AG04449 (cell line): ENCODE measurements at regions not wholly inside any gene's neighbourhood (a gene's known extent, or its start where the extent isn't known, plus 50 kb on each side); places are given as distances from the start of the nearest gene placed in this dataset.
A peak's percentile ranks its signal among the peaks of the same experiment; 100 is the strongest.

Experiments used
- CTCF ChIA-PET: fragments of 350-600 bp; formaldehyde crosslinking; extraction: SDS; loops from one replicate; lab custom pipeline; 2021; ENCODE audit warnings: antibody characterized with exemption; lab: Yijun Ruan, JAX
- POLR2A ChIA-PET: fragments of 400-600, 350-600 bp; formaldehyde crosslinking; extraction: SDS; loops from one replicate; lab custom pipeline; 2020; ENCODE audit warnings: antibody characterized with exemption, inconsistent platforms; lab: Yijun Ruan, JAX
- DNase-seq: peaks from one replicate; pipeline ENCODE4 v3.0.0-alpha.2; 2010; ENCODE audit warnings: low read depth, low spot score
- H3K4me3 ChIP-seq: 2 replicates; pipeline ENCODE4 v1.5.1; 2011; ENCODE audit warnings: low read depth, mild to moderate bottlenecking, control low read depth, low read length
- CTCF ChIP-seq: IDR thresholded peaks from one replicate; pipeline ENCODE4 v1.5.1; 2011; ENCODE audit warnings: mild to moderate bottlenecking, moderate library complexity, low read length, control low read depth, inconsistent platforms; ENCODE audit not compliant: insufficient read depth; ENCODE audit errors: missing control alignments

- ChIA-PET POLR2A (interaction anchor here (0.6 to 1.4 kb wide), 2 partner anchors 39 to 425 kb away, joined by 3 to 6 read pairs; no protein-coding TSS in a partner anchor), CTCF (interaction anchor here (1.9 kb wide), 1 partner anchor 14 kb away, joined by 7 read pairs; no protein-coding TSS in a partner anchor)
- no peak overlapping the region for H3K4me3 ChIP-seq
- no peak for TF ChIP-seq CTCF
- no peak for DNase-seq
These were observed 423.0 kb upstream of the THBS1 start for GRCh38 chr15:39157882-39158281.

DNA sequence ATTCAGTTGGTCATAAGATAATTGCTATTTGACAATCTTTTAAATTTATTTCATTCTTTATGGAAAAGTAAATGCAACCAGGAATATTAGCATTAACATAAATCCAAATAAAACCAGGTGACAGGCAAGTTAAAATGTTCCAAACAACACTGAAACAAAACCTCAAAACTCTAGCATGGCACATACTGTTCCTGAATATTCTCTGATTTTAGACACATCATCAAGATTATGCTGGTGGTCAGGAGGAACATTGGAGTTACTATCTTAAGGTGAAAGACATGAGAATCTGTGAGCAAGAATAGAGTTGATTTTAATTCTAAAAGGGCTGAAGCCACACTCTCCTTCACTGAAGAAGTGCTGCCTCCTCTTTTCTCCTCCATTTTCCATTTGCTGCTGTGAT lies 421.0 kb upstream of the THBS1 start:
- no peak for DNase-seq
- ChIA-PET CTCF (interaction anchor here (1.1 kb wide), 1 partner anchor 10 kb away, joined by 3 read pairs; no protein-coding TSS in a partner anchor), POLR2A (interaction anchor here (0.6 to 0.9 kb wide), 2 partner anchors 34 to 422 kb away, joined by 3 read pairs; no protein-coding TSS in a partner anchor)
- no peak overlapping the region for H3K4me3 ChIP-seq
- no peak for TF ChIP-seq CTCF

GRCh38 chr15:39161096-39161495 lies 419.8 kb upstream of the THBS1 start:
- H3K4me3 ChIP-seq, result no peak overlapping the region
- ChIA-PET POLR2A (interaction anchor here (1.2 kb wide), 1 partner anchor 421 kb away, joined by 5 read pairs; no protein-coding TSS in a partner anchor), CTCF (no interaction called here)
- no peak for TF ChIP-seq CTCF
- no peak for DNase-seq

GRCh38 chr15:39165020-39165706 lies 415.7 kb upstream of the THBS1 start:
- CTCF ChIA-PET, result no interaction called here
- POLR2A ChIA-PET, result interaction anchor here (0.6 to 4.0 kb wide), 2 partner anchors 23 to 416 kb away, joined by 3 to 20 read pairs; partner anchors contain the start of gene THBS1
- peak; percentile 67 for DNase-seq
- no peak overlapping the region for H3K4me3 ChIP-seq
- TF ChIP-seq CTCF, result no peak

DNA sequence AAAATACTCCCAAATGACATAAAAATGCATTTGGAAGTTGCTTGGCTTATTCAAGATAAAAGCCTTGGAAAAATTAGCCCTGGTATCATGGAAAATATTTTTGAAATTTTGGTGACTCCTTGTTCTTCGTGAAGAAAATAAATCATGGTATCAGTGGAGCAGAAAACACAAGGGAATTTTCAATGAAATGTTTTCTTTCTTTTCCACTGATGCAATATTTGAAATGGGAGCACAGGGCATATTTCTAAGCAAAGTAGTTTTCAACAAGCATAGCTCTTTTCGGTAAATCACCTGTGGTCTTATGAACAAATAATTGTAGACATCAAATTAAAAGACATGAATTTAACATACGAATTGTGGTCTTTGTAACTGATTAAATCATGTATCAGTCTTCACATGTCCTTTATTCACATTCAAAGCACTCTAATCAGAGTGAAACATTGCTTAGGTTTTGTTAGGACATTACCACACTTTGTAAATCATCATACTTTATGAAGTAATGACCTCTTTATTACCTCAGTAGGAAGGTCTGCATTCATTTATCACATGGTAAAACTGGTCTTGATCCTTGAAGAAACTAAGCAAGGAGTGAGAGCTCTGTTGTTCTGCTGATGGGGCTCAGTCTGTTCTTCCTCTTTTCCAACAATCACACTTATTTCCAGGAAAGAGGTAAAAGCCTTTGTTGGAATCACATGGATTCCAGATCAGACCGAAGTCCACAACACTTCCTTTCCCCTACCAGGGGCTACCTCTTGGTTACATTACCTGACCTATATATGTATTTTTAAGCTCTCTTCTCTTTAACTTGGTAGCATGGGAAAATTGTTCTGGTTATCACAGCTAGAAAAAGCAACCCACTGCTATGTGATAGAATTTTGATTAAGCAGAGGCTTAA lies 413.5 kb upstream of the THBS1 start:
- TF ChIP-seq CTCF, result no peak
- no peak for DNase-seq
- ChIA-PET CTCF (interaction anchor here (0.7 to 2.2 kb wide), 5 partner anchors 172 to 462 kb away, joined by 3 to 8 read pairs (median 4); no protein-coding TSS in a partner anchor), POLR2A (interaction anchor here (0.8 to 4.0 kb wide), 2 partner anchors 31 to 413 kb away, joined by 3 to 20 read pairs; partner anchors contain the start of gene THBS1)
- H3K4me3 ChIP-seq, result no peak overlapping the region
